GM12878 (cell line): ENCODE measurements at regions not wholly inside any gene's neighbourhood (a gene's known extent, or its start where the extent isn't known, plus 50 kb on each side); places are given as distances from the start of the nearest gene placed in this dataset.

ENCODE experiments used
- BCL3 ChIP-seq: IDR thresholded peaks from 2 replicates; pipeline ENCODE4 v1.6.1; 2011; ENCODE audit warnings: borderline replicate concordance, low read depth, mild to moderate bottlenecking, moderate library complexity, low read length; ENCODE audit not compliant: insufficient read depth, poor library complexity, severe bottlenecking
- KDM1A ChIP-seq: fragments of 200-600 bp; sonication (generic); IDR thresholded peaks from 2 replicates; pipeline ENCODE4 v1.6.1; 2016; ENCODE audit warnings: borderline replicate concordance
- POLR2A ChIP-seq: IDR thresholded peaks from 2 replicates; pipeline ENCODE4 v1.6.1; 2011; ENCODE audit warnings: low read depth, mild to moderate bottlenecking, low read length
- RBBP5 ChIP-seq: fragments of 200-600 bp; sonication (generic); conservative IDR thresholded peaks from 2 replicates; pipeline ENCODE4 v1.6.1; 2016
- ZBTB11 ChIP-seq: fragments of 450-650 bp; formaldehyde crosslinking; IDR thresholded peaks from 2 replicates; pipeline ENCODE4 v1.5.0; 2022; ENCODE audit warnings: mild to moderate bottlenecking, missing genetic modification characterization
- ZNF207 ChIP-seq: fragments of 450-650 bp; IDR thresholded peaks from 2 replicates; pipeline ENCODE4 v1.6.1; 2014; ENCODE audit warnings: antibody characterized with exemption, mild to moderate bottlenecking, borderline replicate concordance
- ZNF24 ChIP-seq: fragments of 450-650 bp; IDR thresholded peaks from 2 replicates; pipeline ENCODE4 v1.6.1; 2017; ENCODE audit warnings: antibody characterized with exemption, mild to moderate bottlenecking
- ZZZ3 ChIP-seq: IDR thresholded peaks from 2 replicates; pipeline ENCODE4 v1.6.1; 2011; ENCODE audit warnings: low read depth; ENCODE audit not compliant: control insufficient read depth, insufficient read length
- TF ChIP-seq, protein P1 (sequence below), 3 experiments: IDR thresholded peaks in 2 of 3; conservative IDR thresholded peaks in 1 of 3; 2 replicates each; pipeline ENCODE4 v1.5.1; 2011; ENCODE audit warnings: low read depth in 3 of 3, low read length in 3 of 3, mild to moderate bottlenecking in 3 of 3, control low read depth in 2 of 3, moderate library complexity in 2 of 3, inconsistent platforms in 1 of 3, mixed read lengths in 1 of 3; ENCODE audit not compliant: control insufficient read depth in 2 of 3, insufficient read depth in 1 of 3; ENCODE audit errors: extremely low read depth in 1 of 3

DNA sequence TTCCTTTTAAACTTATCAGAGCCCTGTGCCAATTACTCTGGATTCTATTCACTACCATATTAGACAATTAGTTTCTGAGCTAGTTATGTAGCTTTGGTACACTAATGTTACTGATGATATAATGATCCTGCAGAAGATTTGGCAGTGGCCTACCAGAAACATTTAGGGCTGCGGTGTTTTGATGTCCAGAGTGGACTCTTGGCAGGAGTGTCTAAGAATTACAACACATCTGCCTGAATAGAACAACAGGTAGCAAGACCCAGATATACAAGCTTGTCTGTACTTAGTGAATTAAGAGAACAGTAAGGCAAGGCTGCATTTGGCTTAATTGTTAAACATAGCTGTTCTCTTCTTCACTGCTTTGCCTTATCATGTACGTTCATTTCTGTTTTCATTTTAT lies 691.6 kb upstream of the FBXO33 start:
- TF ChIP-seq, protein P1, sequence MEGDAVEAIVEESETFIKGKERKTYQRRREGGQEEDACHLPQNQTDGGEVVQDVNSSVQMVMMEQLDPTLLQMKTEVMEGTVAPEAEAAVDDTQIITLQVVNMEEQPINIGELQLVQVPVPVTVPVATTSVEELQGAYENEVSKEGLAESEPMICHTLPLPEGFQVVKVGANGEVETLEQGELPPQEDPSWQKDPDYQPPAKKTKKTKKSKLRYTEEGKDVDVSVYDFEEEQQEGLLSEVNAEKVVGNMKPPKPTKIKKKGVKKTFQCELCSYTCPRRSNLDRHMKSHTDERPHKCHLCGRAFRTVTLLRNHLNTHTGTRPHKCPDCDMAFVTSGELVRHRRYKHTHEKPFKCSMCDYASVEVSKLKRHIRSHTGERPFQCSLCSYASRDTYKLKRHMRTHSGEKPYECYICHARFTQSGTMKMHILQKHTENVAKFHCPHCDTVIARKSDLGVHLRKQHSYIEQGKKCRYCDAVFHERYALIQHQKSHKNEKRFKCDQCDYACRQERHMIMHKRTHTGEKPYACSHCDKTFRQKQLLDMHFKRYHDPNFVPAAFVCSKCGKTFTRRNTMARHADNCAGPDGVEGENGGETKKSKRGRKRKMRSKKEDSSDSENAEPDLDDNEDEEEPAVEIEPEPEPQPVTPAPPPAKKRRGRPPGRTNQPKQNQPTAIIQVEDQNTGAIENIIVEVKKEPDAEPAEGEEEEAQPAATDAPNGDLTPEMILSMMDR (IDR thresholded peaks at IDR 0.05 in 2 of 3, conservative IDR thresholded peaks at IDR 0.05 in 1 of 3; ENCODE audit: control insufficient read depth in 2 of 3, extremely low read depth in 1 of 3, insufficient read depth in 1 of 3, low read depth in 3 of 3, low read length in 3 of 3): no peak
- TF ChIP-seq ZBTB11 (CRISPR knock-in tag): no peak
- no peak for TF ChIP-seq POLR2A
- TF ChIP-seq KDM1A: no peak
- TF ChIP-seq ZZZ3: no peak
- no peak for TF ChIP-seq RBBP5
- no peak for TF ChIP-seq ZNF24
- TF ChIP-seq ZNF207: no peak
- TF ChIP-seq BCL3: no peak
